ENCODE measurements at regions not wholly inside any gene's neighbourhood (a gene's known extent, or its start where the extent isn't known, plus 50 kb on each side); places are given as distances from the start of the nearest gene placed in this dataset.

GRCh38 chr5:50969151-50970031 is 303.0 kb downstream of the PARP8 start:
- H3K36me3 Mint-ChIP-seq: no peaks in the 10 kb centered on the region
- peak overlapping the region; percentile 73 for H3K4me3 Mint-ChIP-seq
- peak overlapping the region; percentile 30 for H3K27ac Mint-ChIP-seq
- no peak for TF ChIP-seq CTCF (IDR thresholded peaks at IDR 0.05; ENCODE audit: unreplicated experiment)
- peak in 1 of 2 experiments; percentile 51 for DNase-seq (ENCODE audit: low spot score in 2 of 2, unreplicated experiment in 2 of 2)
- no peaks in the 10 kb centered on the region for H3K9me3 Mint-ChIP-seq
- H3K27me3 Mint-ChIP-seq (ENCODE audit: low read depth): peaks cover 83% of the 10 kb centered on the region
- H3K4me1 Mint-ChIP-seq: peaks cover 43% of the 10 kb centered on the region

GRCh38 chr5:50975840-50976239 is 309.4 kb downstream of the PARP8 start:
- H3K4me1 Mint-ChIP-seq: peaks cover 3% of the 10 kb centered on the region
- peaks cover 30% of the 10 kb centered on the region for H3K27me3 Mint-ChIP-seq (ENCODE audit: low read depth)
- H3K27ac Mint-ChIP-seq: no peak overlapping the region
- no peaks in the 10 kb centered on the region for H3K9me3 Mint-ChIP-seq
- H3K4me3 Mint-ChIP-seq: no peak overlapping the region
- no peak for DNase-seq (ENCODE audit: low spot score in 2 of 2, unreplicated experiment in 2 of 2)
- H3K36me3 Mint-ChIP-seq: no peaks in the 10 kb centered on the region
- TF ChIP-seq CTCF (IDR thresholded peaks at IDR 0.05; ENCODE audit: unreplicated experiment): no peak

DNA sequence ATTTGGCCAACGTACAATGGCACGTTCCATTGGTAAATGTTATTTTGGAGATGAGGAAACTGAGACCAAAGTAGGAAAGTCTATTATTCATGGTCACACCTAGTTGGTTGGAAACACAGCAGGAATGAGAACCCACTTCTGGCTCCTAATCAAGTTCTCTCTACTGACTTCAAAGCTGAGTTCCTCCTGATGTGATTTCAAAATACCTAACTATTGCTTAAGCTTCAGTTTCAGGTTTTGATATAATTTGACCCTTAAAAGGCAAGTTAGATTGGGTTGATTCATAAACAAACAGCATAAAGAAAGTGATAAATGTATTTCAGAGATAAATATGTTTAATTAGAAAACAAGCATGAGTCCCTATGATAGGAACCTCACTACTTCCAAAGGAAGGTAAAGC is 312.5 kb downstream of the PARP8 start:
- peaks cover 3% of the 10 kb centered on the region for H3K4me1 Mint-ChIP-seq
- peaks cover 15% of the 10 kb centered on the region for H3K27me3 Mint-ChIP-seq (ENCODE audit: low read depth)
- H3K9me3 Mint-ChIP-seq: peaks cover 15% of the 10 kb centered on the region
- H3K36me3 Mint-ChIP-seq: no peaks in the 10 kb centered on the region
- TF ChIP-seq CTCF (IDR thresholded peaks at IDR 0.05; ENCODE audit: unreplicated experiment): no peak
- no peak overlapping the region for H3K27ac Mint-ChIP-seq
- no peak for DNase-seq (ENCODE audit: low spot score in 2 of 2, unreplicated experiment in 2 of 2)
- H3K4me3 Mint-ChIP-seq: no peak overlapping the region

GRCh38 chr5:50984640-50985039 is 318.2 kb downstream of the PARP8 start:
- H3K27me3 Mint-ChIP-seq (ENCODE audit: low read depth): no peaks in the 10 kb centered on the region
- peaks cover 15% of the 10 kb centered on the region for H3K9me3 Mint-ChIP-seq
- no peak overlapping the region for H3K27ac Mint-ChIP-seq
- TF ChIP-seq CTCF (IDR thresholded peaks at IDR 0.05; ENCODE audit: unreplicated experiment): no peak
- DNase-seq (ENCODE audit: low spot score in 2 of 2, unreplicated experiment in 2 of 2): no peak
- no peaks in the 10 kb centered on the region for H3K36me3 Mint-ChIP-seq
- H3K4me1 Mint-ChIP-seq: peaks cover 15% of the 10 kb centered on the region
- H3K4me3 Mint-ChIP-seq: no peak overlapping the region

DNA sequence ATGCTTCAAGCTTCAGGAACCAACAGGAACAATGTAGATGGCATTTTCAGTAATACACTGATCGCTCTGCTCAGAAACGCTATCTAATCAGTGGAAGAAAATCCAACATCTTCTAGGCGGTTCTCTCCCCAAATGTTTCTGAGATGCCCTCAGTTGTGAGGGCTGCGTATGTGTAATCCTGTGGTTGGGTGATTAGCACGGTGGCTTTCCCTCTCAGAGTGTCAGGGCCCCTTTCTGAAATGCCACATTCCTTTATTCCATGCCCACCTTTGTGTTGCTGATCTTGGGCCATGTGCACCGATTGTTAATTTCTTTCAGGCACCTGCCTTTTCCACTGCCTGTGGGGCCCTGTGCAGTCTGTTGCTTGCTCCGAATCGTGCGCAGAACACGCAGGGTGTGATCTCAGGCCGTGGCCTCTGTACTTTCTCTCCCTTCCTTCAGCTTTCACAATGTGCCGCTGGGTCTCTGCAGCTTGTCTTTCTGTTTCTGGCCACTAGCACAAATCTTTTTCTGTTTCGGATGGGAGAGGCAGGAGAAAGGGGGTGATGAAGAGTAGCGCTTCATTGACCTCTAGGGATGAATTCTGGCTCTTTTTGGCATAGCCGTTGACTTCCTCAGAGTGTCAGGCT is 324.0 kb downstream of the PARP8 start:
- Mint-ChIP-seq H3K4me3 (no peak overlapping the region), H3K27me3 (ENCODE audit: low read depth) (peaks cover 9% of the 10 kb centered on the region), H3K4me1 (peaks cover 19% of the 10 kb centered on the region), H3K36me3 (no peaks in the 10 kb centered on the region), H3K9me3 (no peaks in the 10 kb centered on the region), H3K27ac (no peak overlapping the region)
- TF ChIP-seq CTCF (IDR thresholded peaks at IDR 0.05; ENCODE audit: unreplicated experiment): no peak
- DNase-seq (ENCODE audit: low spot score in 2 of 2, unreplicated experiment in 2 of 2): no peak
